LoVo (cell line): ENCODE measurements at regions not wholly inside any gene's neighbourhood (a gene's known extent, or its start where the extent isn't known, plus 50 kb on each side); places are given as distances from the start of the nearest gene placed in this dataset.
"Not testable (repeated sequence)": the region's sequence is repeated elsewhere in the genome, so short reads cannot be mapped to it uniquely, and the experiment has no call there.

ENCODE experiments used
- DNase-seq: peaks from one replicate; pipeline ENCODE4 v3.0.0-alpha.2; 2016; ENCODE audit warnings: low spot score

DNA sequence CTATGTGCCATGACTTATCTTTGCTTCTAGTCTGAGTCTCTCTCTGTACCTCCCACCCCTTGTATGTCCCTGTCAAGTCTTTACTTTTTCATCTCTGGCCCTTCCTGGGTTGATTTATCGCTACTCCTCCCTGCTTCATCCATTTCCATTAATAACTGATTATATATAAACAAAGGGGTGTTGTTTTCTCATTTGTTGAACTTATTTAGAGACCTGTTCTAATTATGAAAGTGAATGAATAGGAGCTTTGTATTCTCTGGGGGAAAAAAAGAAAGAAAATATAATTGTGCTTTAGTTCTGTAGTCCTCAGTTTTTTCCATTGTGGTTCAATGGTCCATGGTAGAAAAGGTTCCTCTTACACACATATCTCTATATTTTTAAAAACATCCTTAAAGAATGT is 328.9 kb upstream of the PPP2R3A start:
- no peak for DNase-seq

DNA sequence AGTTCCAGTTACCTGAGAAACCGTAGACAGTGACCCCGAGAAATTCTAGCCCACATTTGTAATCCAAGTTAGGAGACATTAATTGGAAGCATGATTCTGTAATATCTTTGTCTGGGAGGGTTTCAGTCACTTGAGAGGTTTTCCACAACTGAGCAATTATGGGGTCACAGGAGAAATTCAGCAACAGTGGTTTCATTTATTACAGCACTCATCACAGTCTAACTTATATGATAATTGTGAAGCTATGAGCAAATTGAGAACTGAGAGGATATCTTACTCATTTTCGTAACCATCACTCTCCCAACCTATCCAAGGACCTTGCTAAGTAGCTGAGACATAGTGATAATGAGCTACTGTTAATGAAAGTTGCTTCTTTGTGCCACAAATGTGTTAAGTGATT is 328.5 kb upstream of the PPP2R3A start:
- no peak for DNase-seq

DNA sequence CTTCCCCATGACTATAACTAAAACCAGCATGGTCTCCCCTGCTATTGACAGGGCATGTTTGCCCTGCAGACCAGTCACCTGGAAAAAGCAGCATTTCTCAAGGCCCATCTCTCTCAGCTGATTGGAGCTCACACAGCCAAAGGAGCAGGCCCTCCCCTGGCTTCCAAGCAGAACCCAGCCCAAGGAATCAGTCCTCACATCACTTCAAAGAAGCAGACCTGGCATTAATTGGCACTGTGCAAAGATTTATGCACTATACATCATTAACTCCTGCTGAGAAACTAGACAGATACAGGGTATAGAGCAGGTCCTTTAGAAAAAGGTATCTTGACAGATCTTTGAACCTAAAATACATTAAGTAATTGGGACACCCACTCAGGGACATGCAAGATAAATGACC is 323.8 kb upstream of the PPP2R3A start:
- DNase-seq, result no peak

DNA sequence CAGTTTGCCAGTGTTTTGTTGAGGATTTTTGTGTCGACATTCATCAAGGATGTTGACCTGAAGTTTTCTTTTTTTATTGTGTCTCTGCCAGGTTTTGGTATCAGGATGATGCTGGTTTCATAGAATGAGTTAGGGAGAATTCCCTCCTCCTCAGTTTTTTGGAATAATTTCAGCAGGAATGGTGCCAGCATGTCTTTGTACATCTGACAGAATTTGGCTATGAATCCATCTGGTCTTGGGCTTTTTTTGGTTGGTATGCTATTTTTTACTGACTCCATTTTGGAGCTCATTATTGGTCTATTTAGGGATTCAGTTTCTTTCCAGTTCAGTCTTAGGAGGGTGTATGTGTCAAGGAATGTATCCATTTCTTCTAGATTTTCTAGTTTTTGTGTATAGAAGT is 320.0 kb upstream of the PPP2R3A start:
- no peak for DNase-seq

DNA sequence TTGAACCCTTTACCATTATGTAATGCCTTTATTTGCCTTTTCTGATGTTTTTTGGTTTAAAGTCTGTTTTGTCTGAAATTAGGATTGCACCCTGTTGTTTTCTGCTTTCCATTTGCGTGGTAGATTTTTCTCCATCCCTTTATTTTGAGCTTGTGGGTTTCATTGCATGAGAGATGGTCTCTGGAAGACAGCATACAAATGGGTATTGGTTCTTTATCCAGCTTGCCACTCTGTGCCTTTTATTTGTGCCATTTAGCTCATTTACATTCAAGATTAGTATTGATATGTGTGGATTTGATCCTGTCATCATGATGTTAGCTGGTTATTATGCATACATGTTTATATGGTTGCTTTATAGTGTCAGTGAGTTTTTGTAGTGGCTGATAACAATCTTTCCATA is 318.7 kb upstream of the PPP2R3A start:
- DNase-seq, result no peak

DNA sequence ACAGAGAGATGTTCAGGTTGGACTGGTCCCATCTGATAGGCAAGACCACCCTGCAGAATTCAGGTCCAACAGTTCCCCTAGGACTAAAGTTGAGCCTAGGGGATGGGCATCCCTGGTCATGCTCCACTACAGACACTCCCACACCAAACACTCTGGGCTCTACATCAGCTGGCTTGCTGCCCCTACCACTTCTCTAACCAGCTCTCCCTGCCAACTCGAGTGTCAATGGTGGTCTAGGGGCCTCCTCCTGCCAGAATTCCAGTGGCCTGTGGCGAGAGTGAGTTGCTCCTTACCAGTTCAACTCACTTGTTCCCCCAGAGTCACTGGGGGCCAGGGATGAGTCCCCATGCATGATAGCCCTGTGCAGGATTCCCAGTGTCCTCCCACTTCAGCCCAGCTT is 316.2 kb upstream of the PPP2R3A start:
- no peak for DNase-seq

DNA sequence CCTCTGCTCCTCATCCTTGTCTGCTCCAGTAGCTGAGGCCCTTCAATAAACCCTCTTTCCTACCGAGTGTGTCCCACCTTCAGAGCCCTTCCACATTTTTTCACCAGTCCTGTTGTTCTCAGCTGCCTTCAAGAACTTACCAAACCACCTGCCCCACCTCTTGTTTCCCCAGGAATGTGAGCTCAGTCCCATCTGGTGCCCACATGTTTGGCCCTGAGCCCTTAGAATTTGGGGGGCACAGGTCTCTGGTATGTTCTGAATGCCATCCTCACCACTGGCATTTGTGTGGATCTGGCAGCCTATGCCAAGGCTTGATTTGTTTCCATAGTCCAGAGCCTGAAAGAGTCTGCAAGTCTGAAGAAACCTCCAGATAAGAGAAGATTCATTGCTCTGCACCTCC is 315.2 kb upstream of the PPP2R3A start:
- no peak for DNase-seq

DNA sequence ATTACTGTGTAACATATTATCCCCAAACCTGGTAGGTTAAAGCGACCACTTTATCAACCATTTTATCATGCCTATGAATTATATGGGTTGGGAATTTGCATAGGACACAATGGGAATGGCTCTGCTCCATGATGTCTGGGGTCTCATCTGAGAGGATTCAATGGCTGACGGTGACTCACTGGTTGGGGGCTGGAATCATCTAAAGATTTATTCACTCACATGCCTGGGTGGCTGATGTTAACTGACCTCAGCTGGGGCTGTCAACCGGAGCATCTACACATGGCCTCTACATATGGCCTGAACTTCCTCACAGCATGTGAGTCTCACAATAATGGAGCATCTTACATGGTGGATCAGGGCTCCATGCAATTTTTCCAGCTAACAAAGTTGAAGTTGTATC is 313.1 kb upstream of the PPP2R3A start:
- DNase-seq, result no peak

DNA sequence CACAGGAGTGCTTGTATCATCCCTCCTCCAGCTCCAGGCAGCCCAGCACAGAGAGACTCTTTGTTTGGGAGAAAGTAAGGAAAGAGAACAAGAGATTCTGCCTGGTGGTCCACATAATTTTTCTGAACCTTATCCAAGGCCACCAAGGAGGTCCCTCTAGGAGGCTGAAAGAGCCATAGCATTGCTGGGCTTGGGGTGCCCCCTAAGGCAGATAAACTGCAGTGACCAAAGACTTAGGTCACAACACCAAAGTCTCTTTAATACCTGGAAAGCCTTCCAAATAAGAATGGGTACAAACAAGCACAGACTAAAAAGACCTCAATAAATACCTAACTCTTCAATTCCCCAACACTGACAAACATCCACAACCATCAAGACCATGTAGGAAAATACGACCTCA is 310.2 kb upstream of the PPP2R3A start:
- DNase-seq, result no peak

DNA sequence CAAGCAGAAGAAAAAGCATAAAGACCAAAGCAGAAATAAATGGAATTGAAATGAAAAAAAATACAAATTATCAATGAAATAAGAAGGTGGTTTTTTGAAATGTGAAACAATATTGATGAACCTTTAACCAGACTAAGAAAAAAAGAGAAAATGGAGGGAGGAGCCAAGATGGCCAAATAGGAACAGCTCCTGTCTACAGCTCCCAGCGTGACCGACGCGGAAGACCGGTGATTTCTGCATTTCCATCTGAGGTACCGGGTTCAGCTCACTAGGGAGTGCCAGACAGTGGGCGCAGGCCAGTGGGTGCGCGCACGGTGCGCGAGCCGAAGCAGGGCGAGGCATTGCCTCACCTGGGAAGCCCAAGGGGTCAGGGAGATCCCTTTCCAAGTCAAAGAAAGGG is 307.1 kb upstream of the PPP2R3A start:
- DNase-seq, result not testable (repeated sequence)

DNA sequence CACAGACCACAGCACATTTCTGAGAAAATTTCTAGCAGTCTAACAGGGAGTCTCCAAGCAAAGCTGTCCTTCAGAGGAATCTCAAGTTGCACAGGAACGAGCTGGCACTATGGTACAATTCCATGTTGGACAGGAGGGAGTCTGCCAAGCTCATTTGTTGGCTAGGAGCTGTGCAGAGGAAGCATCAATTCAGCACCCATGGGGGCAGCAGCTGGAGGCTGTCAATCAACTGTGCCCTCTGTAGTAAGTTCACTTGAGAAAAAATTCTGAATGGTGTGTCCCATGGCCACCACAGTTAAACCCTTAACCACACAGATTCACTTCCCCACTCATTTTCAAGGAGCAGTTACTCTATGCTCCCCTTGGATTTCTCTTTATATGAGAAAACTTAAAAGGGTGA is 298.5 kb upstream of the PPP2R3A start:
- no peak for DNase-seq

DNA sequence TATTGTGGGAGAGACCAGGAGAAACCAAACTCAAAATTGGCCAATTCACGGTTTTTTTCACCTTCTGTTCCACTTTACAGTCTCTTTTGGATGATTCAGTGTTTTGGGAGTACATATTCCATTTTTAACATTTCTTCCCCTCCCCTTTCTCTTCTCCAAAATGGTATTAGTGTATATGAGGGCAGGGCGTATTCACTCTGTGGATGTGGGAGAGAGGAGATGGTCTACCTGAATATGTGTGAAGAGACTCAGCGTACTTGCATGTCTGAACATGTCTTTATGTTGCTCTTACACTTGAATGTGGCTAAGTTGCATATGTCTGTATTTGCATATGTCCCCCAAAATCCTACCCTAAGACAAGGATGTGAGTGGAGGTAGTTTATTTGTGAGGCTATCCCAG is 291.0 kb upstream of the PPP2R3A start:
- no peak for DNase-seq

DNA sequence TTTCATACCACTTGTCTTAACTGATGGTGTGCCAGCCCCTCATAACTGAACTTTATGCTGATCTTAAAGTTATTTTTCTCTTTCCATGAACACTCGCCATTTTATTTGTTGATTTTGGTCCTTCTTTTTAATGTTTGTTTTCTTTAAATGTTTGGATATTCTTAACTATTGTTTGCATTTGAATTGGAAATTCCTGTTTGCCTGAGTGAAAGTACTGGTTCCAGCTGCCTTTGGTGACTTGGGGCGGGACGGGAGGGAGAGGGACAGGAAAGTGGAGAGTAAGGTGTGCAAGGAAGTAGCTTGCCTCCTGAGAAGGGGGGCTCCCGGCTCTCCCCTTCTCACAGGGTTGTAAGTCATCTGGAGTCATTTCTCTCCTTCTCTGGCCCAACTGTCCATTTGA is 287.1 kb upstream of the PPP2R3A start:
- no peak for DNase-seq

DNA sequence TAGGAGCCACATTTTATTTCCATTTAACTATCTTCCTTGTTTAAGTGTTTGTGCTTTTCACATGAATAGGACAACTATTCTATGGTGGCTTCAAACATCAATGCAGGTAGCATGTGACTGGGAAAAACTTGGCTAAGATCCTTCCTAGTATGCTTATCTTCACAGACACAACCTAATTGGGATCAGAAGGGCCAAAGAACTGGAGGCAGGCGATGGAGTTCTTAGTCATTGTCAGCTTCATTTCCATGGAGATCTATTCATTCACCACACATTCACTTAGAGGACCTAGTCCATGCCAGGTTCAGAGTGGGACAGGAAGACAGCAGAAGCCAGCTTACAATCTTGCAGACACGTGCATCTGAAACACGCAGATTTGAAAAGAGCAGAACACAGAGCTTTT is 277.5 kb upstream of the PPP2R3A start:
- no peak for DNase-seq

DNA sequence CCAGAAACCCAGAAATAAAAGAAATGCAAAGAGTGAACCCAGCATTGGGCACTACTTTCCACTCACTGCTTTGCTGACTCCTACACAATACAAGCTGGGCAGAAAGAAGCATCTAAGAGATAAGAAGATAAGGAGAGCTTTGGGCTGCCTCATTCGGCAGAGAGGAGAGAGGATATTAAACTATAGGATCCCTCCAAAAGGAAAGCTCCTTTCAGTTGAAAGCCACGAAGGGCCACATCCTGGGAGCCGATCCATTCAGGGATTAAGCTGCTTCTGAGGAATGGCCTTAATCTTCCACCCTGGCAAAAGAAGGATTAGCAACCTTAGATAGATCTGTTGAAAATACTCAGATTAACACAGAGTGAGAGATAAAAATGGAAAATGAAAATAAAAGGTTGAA is 274.9 kb upstream of the PPP2R3A start:
- no peak for DNase-seq

DNA sequence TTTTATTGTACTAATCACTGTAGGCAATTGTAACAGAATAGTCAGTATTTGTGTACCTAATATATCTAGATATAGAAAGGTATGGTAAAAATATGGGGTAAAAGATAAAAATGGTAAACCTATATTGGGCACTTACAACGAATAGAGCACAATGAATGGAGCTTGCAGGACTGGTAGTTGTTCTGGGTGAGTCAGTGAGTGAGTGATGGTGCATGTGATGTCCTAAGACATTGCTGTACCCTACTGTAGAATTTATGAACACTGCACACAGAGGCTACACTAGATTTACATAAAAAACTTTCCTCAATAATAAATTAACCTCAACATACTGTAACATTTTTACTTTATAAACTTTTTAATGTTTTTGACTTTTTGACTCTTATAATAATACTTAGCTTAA is 274.3 kb upstream of the PPP2R3A start:
- no peak for DNase-seq

DNA sequence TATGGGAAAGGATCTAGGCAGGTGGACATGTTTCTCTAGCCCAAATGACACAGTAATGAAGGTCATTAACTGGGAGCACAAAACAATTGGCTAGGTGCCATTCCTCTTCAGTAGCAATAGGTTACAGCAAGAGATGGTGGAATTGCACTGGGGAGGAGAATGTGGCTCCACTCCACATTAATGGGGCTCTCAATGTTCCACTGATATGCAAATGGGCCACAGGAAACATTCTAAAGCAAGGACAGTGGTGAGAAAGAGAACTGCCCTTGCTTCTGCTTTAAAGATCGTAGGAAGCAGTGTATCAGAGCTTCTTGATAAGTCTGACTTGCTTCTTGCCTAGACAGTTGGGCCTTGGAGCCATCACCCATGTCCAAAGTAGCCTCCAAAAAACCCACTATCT is 271.4 kb upstream of the PPP2R3A start:
- no peak for DNase-seq

DNA sequence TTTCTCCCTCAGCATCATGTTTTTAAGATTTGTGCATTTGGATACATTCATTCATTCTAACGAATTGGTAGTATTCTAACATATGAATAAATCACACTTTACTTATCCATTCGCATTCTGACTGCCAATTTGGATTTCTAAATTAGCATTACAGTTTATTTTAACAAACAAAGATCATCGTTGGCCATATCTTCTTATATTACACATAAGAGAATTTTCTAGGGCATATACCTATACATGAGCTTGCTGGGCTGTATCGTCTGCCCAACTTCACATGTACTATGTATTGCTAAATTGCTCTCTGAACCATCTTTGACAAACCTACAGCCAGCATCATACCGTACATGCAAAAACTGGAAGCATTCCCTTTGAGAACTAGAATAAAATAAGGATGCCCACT is 265.8 kb upstream of the PPP2R3A start:
- no peak for DNase-seq

DNA sequence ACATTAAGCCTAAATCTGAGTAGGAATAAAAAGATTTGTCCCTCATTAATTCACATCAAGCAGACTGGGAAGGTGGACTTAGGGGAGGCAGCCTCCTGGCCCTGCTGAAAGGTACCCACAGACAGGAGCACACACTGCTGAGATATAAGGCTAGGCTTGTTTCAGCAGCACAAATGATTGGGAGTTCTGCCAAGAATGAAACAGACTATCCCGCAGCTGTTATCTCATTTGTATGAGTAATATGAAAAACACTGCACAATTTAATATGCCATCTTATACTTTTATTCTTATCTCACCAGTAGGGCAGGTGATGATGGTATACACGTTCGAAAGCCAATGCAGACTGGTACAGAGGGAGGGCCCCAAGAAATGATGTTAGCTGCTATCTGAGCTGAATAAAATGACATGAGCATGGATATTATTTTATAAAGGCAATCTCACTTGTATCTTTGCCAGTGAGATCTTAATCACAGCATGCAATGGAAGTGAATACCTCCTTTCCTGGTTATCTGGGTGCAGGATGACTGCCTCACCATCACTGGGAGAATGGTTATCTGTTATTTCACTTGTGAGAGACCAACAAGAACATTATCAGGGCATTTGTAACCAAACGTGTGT is 258.7 kb upstream of the PPP2R3A start:
- DNase-seq, result no peak

DNA sequence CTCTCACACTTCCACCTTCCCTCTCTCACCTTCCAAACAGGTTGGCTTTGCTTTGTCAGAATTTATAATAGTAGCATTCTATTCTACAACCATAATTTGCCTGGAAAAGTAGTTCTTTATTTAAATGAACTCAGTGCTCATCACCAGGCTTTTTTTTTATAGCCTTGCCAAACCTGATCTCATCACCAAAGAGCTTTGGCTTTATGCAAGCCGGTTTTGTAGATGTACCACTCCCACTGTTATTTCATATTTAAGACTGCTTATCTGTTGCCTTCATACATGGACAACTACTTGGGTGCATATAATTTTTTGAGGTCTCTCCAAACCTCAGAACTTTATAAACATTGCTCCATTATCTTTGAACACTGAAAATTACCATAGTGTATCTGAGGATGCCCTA is 246.1 kb upstream of the PPP2R3A start:
- no peak for DNase-seq

DNA sequence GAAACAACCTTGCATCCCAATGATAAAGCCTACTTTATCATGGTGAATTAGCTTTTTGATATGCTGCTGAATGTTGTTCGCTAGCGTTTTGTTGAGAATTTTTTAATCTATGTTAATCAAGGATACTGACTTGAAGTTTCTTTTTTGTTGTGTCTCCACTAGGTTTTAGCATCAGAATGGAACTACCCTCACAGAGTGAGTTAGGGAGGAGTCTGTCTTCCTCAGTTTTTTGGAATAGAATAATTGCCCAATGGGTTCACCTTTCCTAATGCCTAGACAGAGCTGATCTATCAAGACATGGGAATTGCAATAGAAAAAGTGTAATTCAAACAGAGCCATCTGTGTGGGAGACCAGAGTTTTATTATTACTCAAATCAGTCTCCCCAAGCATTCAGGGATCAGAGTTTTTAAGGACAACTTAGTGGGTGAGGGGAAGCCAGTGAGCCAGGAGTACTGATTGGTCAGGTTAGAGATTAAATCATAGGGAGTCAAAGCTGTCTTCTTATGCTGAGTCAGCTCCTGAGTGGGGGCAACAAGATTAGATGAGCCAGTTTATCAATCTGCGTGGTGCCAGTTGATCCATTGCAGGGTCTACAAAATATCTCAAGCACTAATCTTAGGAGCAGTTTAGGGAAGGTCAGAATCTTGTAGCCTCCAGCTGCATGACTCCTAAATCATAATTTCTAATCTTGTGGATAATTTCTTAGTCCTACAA is 237.4 kb upstream of the PPP2R3A start:
- no peak for DNase-seq

DNA sequence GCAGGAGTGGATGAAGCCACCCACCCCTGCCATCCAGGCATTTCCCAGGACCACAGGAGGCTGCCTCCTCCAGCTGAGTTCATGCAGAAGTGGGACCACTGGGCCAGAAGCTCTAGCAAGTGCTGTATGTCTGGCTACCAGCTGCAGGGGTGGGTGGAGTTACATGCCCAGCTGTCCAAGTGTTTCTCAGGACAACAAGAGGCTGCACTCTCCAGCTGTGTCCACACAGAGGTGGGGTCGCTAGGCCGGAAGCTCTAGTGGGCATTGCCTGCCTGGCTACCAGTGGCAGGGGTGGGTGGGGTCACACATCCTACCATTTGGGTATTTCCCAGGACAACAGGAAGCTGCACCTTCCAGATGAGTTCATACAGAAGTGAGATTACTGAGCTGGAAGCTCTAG is 234.0 kb upstream of the PPP2R3A start:
- DNase-seq, result no peak

DNA sequence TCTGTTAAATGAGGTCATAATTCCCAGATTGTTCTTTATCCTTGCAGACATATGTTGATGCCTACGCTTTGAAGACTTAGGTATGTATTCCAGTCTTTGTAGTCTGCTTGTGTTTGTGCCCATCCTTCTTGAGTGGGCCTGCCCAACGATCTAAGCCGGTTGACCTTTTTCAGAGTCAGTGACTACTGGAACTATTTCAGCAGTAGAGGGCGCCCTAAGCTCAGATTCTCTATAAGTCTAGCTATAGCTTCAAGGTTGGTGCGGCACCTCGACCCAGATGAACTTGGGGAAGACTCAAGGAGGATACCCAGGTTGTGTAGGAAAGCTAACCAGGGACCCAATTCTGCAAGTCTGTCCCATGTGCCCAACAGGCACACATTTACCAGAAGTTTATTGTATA is 228.8 kb upstream of the PPP2R3A start:
- no peak for DNase-seq

DNA sequence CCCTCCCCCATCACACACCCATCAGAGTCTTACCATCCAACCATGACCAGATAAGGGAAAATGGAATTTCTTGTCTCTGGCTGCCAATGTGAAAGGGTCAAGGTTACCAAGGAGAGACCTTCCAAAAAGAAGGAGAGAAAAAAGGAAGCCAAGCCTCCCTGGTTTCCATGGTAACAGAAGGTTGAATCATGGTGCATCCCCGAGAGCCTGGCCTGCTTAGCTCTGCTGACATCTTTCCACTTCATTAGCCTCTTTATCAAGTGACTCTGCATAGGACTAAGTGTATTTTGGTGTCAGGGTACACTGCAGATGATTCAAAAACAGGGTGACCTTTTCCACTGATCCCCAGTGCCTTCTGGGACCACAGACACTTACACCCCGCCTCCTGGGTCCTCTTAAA is 225.7 kb upstream of the PPP2R3A start:
- DNase-seq, result no peak
